HCT116 (cell line): ENCODE measurements at regions not wholly inside any gene's neighbourhood (a gene's known extent, or its start where the extent isn't known, plus 50 kb on each side); places are given as distances from the start of the nearest gene placed in this dataset.

ENCODE experiments used
- ATAC-seq: fragments of 200-7000 bp; cut with Tn5 transposase; 2 replicates; pipeline ENCODE4 v1.9.1; 2020; ENCODE audit warnings: mild to moderate bottlenecking, moderate library complexity
- BruUV-seq: library from RNA; stranded (reverse); fragments of 400-500 nt; replicated peaks from 2 replicates; lab custom pipeline; 2021; lab: Mats Ljungman, UMichigan
- CTCF ChIA-PET: fragments of 300-600 bp; sonication (Branson Sonifier 250); formaldehyde crosslinking; loops from one replicate; lab custom pipeline; 2021; ENCODE audit warnings: antibody characterized with exemption; lab: Charles Lee
- POLR2A ChIA-PET: fragments of 300-600, 350-600 bp; sonication (Branson Sonifier 250); formaldehyde crosslinking; loops from one replicate; lab custom pipeline; 2021; ENCODE audit warnings: antibody characterized with exemption; lab: Charles Lee
- RAD21 ChIA-PET, 2 experiments: fragments of 300-600 bp; sonication (Branson Sonifier 250); formaldehyde crosslinking; loops; one replicate each; lab custom pipeline; 2023; ENCODE audit warnings: low total read pairs in 2 of 2; ENCODE audit not compliant: uncharacterized antibody in 2 of 2, unreplicated experiment in 2 of 2, low non-redundant PET in 1 of 2; lab: Charles Lee
- DNase-seq: peaks from one replicate; pipeline ENCODE4 v3.0.0-alpha.2; 2010; ENCODE audit warnings: low read depth, low spot score
- H2AFZ ChIP-seq: fragments of 200-600 bp; shearing (Covaris generic), sonication (generic); 2 replicates; pipeline ENCODE4 v1.6.1; 2017; ENCODE audit warnings: low read depth, mixed run types, mixed read lengths, antibody characterized with exemption, low read length; ENCODE audit not compliant: poor library complexity, severe bottlenecking
- H3K27ac ChIP-seq: 2 replicates; pipeline ENCODE4 v1.5.1; 2012; ENCODE audit warnings: low read depth, low read length
- H3K27me3 ChIP-seq: fragments of 200-600 bp; sonication (generic); 2 replicates; pipeline ENCODE4 v1.6.1; 2016; ENCODE audit warnings: mixed run types, low read length, mixed read lengths; ENCODE audit not compliant: insufficient read depth
- H3K36me3 ChIP-seq, 2 experiments: fragments of 200-500 bp in 1 of 2; fragments of 200-600 bp in 1 of 2; sonication (Bioruptor generic) in 1 of 2; sonication (generic) in 1 of 2; 2 replicates each; pipeline versions ENCODE4 v1.5.1 to v1.6.1; 2014 to 2016; ENCODE audit warnings: low read length in 2 of 2, inconsistent platforms in 1 of 2, mixed read lengths in 1 of 2, mixed run types in 1 of 2; ENCODE audit not compliant: insufficient read depth in 2 of 2, control insufficient read depth in 1 of 2
- H3K4me1 ChIP-seq, 2 experiments: fragments of 200-600 bp in 1 of 2; sonication (generic) in 1 of 2; 2 replicates each; pipeline versions ENCODE4 v1.5.1 to v1.6.1; 2012 to 2017; ENCODE audit warnings: low read length in 2 of 2, inconsistent platforms in 1 of 2, mild to moderate bottlenecking in 1 of 2, mixed read lengths in 1 of 2, mixed run types in 1 of 2, moderate library complexity in 1 of 2; ENCODE audit not compliant: insufficient read depth in 2 of 2, control insufficient read depth in 1 of 2
- H3K4me2 ChIP-seq: fragments of 200-600 bp; sonication (generic); 2 replicates; pipeline ENCODE4 v1.6.1; 2017; ENCODE audit warnings: mixed run types, low read length, mixed read lengths
- H3K4me3 ChIP-seq, 2 experiments: fragments of 200-600 bp in 1 of 2; sonication (generic) in 1 of 2; replicated peaks in 1 of 2; 2 replicates each; pipeline ENCODE4 v1.5.1; 2011 to 2016; ENCODE audit warnings: low read length in 2 of 2, control low read depth in 1 of 2, low read depth in 1 of 2, mild to moderate bottlenecking in 1 of 2, mixed read lengths in 1 of 2, mixed run types in 1 of 2
- H3K79me2 ChIP-seq: fragments of 200-600 bp; sonication (generic); 2 replicates; pipeline ENCODE4 v1.6.1; 2017; ENCODE audit warnings: mild to moderate bottlenecking, mixed run types, low read length, moderate library complexity, mixed read lengths; ENCODE audit not compliant: insufficient read depth
- H3K9ac ChIP-seq: fragments of 200-600 bp; sonication (generic); 2 replicates; pipeline ENCODE4 v1.6.1; 2016; ENCODE audit warnings: low read length, mixed read lengths
- H3K9me2 ChIP-seq: fragments of 200-600 bp; sonication (generic), shearing (Covaris generic); 2 replicates; pipeline ENCODE4 v1.6.1; 2017; ENCODE audit warnings: mixed run types, mild to moderate bottlenecking, moderate library complexity; ENCODE audit not compliant: insufficient read depth
- H3K9me3 ChIP-seq, 2 experiments: fragments of 200-500 bp in 1 of 2; fragments of 200-600 bp in 1 of 2; sonication (Bioruptor generic) in 1 of 2; sonication (generic) in 1 of 2; 2 replicates each; pipeline ENCODE4 v1.6.1; 2014 to 2017; ENCODE audit warnings: low read length in 2 of 2, mixed read lengths in 2 of 2, inconsistent platforms in 1 of 2, low read depth in 1 of 2, mild to moderate bottlenecking in 1 of 2, mixed run types in 1 of 2, moderate library complexity in 1 of 2; ENCODE audit not compliant: control insufficient read depth in 1 of 2, insufficient read depth in 1 of 2
- H4K20me1 ChIP-seq: fragments of 200-600 bp; sonication (generic), shearing (Covaris generic); 2 replicates; pipeline ENCODE4 v1.6.1; 2017; ENCODE audit warnings: mixed run types, mild to moderate bottlenecking, moderate library complexity; ENCODE audit not compliant: insufficient read depth
- EGR1 ChIP-seq: IDR thresholded peaks from 2 replicates; pipeline ENCODE4 v1.6.1; 2012; ENCODE audit warnings: low read depth
- EZH2 ChIP-seq: fragments of 200-600 bp; sonication (generic); IDR thresholded peaks from 2 replicates; pipeline ENCODE4 v1.6.1; 2017; ENCODE audit warnings: antibody characterized with exemption, mixed run types
- FOSL1 ChIP-seq: IDR thresholded peaks from 2 replicates; pipeline ENCODE4 v1.6.1; 2012; ENCODE audit warnings: low read depth
- JUND ChIP-seq: IDR thresholded peaks from 2 replicates; pipeline ENCODE4 v1.6.1; 2012
- POLR2A ChIP-seq: IDR thresholded peaks from 2 replicates; pipeline ENCODE4 v1.7.0; 2011; ENCODE audit warnings: borderline replicate concordance; ENCODE audit not compliant: insufficient read depth, insufficient read length; ENCODE audit errors: extremely low read depth
- RAD21 ChIP-seq: IDR thresholded peaks from 2 replicates; pipeline ENCODE4 v1.6.1; 2012; ENCODE audit warnings: low read depth, mild to moderate bottlenecking
- TCF7L2 ChIP-seq: IDR thresholded peaks from 2 replicates; pipeline ENCODE4 v1.7.0; 2011; ENCODE audit warnings: borderline replicate concordance, inconsistent platforms; ENCODE audit not compliant: insufficient read depth, insufficient read length; ENCODE audit errors: extremely low read depth
- YY1 ChIP-seq: IDR thresholded peaks from 2 replicates; pipeline ENCODE4 v1.6.1; 2011; ENCODE audit warnings: low read length, low read depth, moderate library complexity, mild to moderate bottlenecking; ENCODE audit not compliant: insufficient replicate concordance; ENCODE audit errors: extremely low read depth
- intact Hi-C: fragments of 100-400 bp; cut with micrococcal nuclease; formaldehyde crosslinking; loops from 2 replicates; pipeline ENCODE4 v1.10.0; 2022
- TF ChIP-seq, protein P1 (sequence below): IDR thresholded peaks from 2 replicates; pipeline ENCODE4 v1.6.1; 2012; ENCODE audit warnings: low read depth
- TF ChIP-seq, protein P2 (sequence below): IDR thresholded peaks from 2 replicates; pipeline ENCODE4 v1.6.1; 2012

DNA sequence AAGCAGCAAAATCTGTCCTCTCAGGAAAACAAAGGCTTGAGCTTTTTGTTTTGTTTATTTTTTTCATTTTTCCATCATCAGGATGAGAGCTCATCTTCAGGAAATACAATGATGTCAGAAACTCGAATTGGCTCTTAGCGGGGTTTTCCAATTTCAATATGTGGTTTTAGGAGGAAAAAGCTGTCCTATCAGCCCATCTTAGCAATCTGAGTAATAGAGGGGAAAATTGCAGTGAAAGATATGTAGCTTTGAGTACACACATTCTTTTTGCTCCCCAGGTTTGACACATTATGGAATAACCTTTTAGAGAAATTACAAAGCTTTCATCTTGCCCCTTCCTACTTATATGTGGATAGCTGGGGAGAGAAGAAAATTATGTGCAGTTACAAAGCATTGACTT lies 113.6 kb upstream of the MYO3A start:
- no peak overlapping the region for H3K9ac ChIP-seq
- H3K4me2 ChIP-seq, result no peak overlapping the region
- ChIA-PET POLR2A (no interaction called here), RAD21 (no interaction called here), CTCF (no interaction called here)
- TF ChIP-seq YY1 (no peak), EZH2 (no peak), RAD21 (no peak), POLR2A (no peak), TCF7L2 (no peak), FOSL1 (no peak), JUND (no peak), EGR1 (no peak)
- TF ChIP-seq, protein P1, sequence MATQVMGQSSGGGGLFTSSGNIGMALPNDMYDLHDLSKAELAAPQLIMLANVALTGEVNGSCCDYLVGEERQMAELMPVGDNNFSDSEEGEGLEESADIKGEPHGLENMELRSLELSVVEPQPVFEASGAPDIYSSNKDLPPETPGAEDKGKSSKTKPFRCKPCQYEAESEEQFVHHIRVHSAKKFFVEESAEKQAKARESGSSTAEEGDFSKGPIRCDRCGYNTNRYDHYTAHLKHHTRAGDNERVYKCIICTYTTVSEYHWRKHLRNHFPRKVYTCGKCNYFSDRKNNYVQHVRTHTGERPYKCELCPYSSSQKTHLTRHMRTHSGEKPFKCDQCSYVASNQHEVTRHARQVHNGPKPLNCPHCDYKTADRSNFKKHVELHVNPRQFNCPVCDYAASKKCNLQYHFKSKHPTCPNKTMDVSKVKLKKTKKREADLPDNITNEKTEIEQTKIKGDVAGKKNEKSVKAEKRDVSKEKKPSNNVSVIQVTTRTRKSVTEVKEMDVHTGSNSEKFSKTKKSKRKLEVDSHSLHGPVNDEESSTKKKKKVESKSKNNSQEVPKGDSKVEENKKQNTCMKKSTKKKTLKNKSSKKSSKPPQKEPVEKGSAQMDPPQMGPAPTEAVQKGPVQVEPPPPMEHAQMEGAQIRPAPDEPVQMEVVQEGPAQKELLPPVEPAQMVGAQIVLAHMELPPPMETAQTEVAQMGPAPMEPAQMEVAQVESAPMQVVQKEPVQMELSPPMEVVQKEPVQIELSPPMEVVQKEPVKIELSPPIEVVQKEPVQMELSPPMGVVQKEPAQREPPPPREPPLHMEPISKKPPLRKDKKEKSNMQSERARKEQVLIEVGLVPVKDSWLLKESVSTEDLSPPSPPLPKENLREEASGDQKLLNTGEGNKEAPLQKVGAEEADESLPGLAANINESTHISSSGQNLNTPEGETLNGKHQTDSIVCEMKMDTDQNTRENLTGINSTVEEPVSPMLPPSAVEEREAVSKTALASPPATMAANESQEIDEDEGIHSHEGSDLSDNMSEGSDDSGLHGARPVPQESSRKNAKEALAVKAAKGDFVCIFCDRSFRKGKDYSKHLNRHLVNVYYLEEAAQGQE, result no peak
- TF ChIP-seq, protein P2, sequence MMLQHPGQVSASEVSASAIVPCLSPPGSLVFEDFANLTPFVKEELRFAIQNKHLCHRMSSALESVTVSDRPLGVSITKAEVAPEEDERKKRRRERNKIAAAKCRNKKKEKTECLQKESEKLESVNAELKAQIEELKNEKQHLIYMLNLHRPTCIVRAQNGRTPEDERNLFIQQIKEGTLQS, result no peak
- DNase-seq (no peak), ATAC-seq (no peak)
- no peak overlapping the region for H2AFZ ChIP-seq
- BruUV-seq, result no TSS peak
- intact Hi-C loops, result no loop called here
- H3K79me2 ChIP-seq, result no peaks in the 10 kb centered on the region
- no peaks in the 10 kb centered on the region for H3K9me3 ChIP-seq
- no peaks in the 10 kb centered on the region for H4K20me1 ChIP-seq
- no peaks in the 10 kb centered on the region for H3K36me3 ChIP-seq
- H3K4me1 ChIP-seq, result no peaks in the 10 kb centered on the region
- H3K4me3 ChIP-seq, result no peak overlapping the region
- no peaks in the 10 kb centered on the region for H3K9me2 ChIP-seq
- no peak overlapping the region for H3K27ac ChIP-seq
- H3K27me3 ChIP-seq, result peaks cover 44% of the 10 kb centered on the region
